SU-DHL-6 (cell line): ENCODE measurements at regions not wholly inside any gene's neighbourhood (a gene's known extent, or its start where the extent isn't known, plus 50 kb on each side); places are given as distances from the start of the nearest gene placed in this dataset.

ENCODE experiments used
- CTCF ChIP-seq: fragments of 200-600 bp; sonication (generic); IDR thresholded peaks from one replicate; pipeline ENCODE4 v1.5.1; 2017; ENCODE audit warnings: antibody characterized with exemption, mild to moderate bottlenecking, low read length, moderate library complexity; ENCODE audit not compliant: insufficient read depth, poor library complexity, severe bottlenecking
- EZH2phosphoT487 ChIP-seq: fragments of 200-600 bp; sonication (generic), shearing (Covaris generic); conservative IDR thresholded peaks from 2 replicates; pipeline ENCODE4 v1.6.1; 2018; ENCODE audit warnings: mild to moderate bottlenecking, antibody characterized with exemption, low read length, moderate library complexity, mixed read lengths

GRCh38 chr14:86788224-86788623, 1204.8 kb downstream of the GALC start:
- TF ChIP-seq CTCF (no peak), EZH2phosphoT487 (no peak)
